ENCODE measurements at regions not wholly inside any gene's neighbourhood (a gene's known extent, or its start where the extent isn't known, plus 50 kb on each side); places are given as distances from the start of the nearest gene placed in this dataset.

GRCh38 chr20:4513720-4514119, 172.5 kb upstream of the PRNP start:
- DNase-seq (ENCODE audit: low read depth in 2 of 2): no peak

DNA sequence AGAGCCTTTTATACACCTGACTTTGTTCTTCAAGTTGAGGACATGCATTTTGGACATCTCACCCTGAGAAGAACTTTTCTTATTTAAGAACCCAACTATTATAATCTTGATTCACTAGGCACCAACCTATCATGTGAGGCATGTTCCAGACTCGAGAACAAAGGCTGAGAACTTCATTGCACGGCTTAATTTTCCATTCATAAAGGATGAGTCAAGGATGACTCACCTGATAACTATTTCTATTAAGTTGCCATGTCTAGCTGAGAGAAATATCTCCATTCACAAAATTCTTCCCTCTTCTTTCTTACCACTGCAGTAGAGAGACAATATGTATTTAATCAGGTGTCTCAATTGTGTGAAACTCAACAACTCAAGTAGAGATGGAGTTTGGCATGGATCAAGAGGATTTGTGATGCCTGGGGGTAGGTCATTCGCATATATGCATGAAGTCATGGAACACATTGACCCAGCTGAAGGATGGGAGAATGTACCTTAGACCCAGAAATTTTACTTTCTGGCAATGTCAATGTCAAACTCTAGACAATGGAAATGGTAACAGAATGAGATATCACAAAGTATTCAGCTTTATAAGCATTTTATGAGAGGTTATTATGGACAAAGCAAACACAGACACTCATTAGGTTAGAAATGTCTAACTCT, 173.2 kb upstream of the PRNP start:
- DNase-seq (ENCODE audit: low read depth in 2 of 2): no peak

- no peak for DNase-seq (ENCODE audit: low read depth in 2 of 2)
Measured at GRCh38 chr20:4511776-4512175, 174.5 kb upstream of the PRNP start.

GRCh38 chr20:4509825-4510522, 176.3 kb upstream of the PRNP start:
- no peak for DNase-seq (ENCODE audit: low read depth in 2 of 2)

DNA sequence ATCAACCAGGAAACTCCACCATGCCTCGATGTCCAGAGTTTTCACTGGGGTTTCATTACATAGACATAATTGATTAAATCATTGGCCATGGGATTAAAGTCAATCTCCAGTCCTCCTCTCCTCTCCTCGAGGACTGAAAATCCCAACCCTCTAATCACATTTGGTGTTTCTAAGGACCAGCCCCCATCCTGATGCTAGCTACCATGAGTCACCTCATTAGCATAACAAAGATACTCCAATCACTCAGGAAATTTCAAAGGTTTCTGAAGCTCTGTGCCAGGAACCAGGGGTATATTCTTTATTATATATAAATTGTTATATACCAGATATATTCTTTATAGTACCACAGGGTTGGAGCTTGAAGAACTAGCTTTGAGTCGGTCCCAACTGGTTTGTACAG, 177.5 kb upstream of the PRNP start:
- no peak for DNase-seq (ENCODE audit: low read depth in 2 of 2)

DNA sequence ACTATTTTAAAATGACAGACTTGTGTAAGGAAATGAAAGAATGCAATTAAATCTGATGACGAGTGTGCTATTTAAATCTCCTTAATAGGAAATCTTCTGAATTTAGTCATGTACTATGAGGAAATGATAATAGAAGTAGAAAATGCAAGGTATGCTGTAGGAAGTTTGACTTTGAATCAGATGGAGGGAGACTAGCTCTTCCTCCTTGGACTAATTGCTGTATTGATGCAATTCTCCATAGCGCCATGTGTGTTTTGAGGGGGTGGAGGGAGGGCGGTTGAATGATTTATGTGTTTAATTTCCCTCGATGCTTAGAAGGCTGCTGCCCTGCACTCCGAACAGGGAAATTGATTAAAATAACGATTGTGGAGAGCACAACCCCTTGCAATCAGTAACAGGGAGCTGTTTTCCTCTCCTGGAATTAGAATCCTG, 179.0 kb upstream of the PRNP start:
- no peak for DNase-seq (ENCODE audit: low read depth in 2 of 2)

DNA sequence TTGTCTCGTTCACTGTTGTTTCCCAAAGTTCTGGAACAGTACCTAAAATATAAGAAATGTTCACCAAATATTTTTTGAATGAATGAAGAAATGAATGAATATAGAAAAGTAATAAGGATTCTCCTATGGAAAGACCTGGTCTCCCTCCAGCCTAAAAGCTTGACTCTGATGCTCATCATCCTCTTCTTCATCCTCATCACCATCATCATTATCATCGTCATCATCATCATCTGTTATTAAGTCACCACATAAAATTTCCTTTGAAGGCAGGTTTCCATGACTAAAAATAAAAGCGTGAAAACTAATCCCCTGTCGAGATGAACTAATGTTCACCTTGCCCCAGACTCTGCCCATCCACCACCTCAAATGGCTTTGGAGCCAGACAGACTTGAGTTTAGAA, 181.4 kb upstream of the PRNP start:
- DNase-seq (ENCODE audit: low read depth in 2 of 2): no peak

GRCh38 chr20:4502756-4503155, 183.5 kb upstream of the PRNP start:
- no peak for DNase-seq (ENCODE audit: low read depth in 2 of 2)

GRCh38 chr20:4493386-4493785, 192.9 kb upstream of the PRNP start:
- DNase-seq (ENCODE audit: low read depth in 2 of 2): no peak

- no peak for DNase-seq (ENCODE audit: low read depth in 2 of 2)
Measured at GRCh38 chr20:4491643-4492042, 194.6 kb upstream of the PRNP start.

- DNase-seq (ENCODE audit: low read depth in 2 of 2): no peak
Measured at GRCh38 chr20:4490606-4491280, 195.5 kb upstream of the PRNP start.

DNA sequence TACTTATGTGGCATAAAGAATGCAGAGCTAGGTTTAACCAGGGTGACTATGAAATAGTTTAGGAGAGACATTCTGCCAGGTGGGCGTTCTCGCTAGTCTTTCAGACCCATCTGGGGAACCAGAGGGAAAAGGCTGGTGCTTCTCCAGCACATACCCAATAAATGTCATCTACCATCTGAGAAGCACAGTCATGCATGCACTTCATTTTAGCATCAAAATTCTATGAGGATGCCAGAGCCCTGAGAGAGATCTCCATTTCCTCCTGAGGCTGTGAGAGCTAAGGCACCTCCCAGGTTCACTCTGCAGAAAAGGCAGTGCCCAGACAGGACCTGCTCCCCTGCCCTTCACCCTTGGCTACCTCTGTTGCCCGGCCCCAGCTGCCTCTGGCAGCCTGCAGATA, 196.2 kb upstream of the PRNP start:
- DNase-seq (ENCODE audit: low read depth in 2 of 2): no peak

GRCh38 chr20:4488407-4489339, 197.6 kb upstream of the PRNP start:
- DNase-seq (ENCODE audit: low read depth in 2 of 2): no peak

GRCh38 chr20:4484379-4484997, 201.8 kb upstream of the PRNP start:
- no peak for DNase-seq (ENCODE audit: low read depth in 2 of 2)

DNA sequence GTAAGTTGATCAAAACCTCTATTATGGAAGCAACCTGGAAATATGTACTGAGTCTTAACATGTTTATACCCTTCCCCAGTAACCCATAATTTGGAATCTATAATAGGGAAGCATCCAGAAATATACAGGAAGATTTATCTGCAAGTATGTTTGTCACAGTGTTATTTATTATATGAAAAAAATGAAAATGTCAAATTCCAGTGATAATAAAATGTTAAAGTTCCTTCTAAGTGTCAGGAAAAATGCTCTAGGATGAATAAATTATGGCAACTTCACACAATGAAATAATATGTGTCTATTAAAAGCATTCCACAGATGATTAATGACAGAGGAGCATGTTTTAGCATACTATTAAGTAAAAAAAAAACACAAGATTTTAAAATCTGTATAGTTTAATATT, 202.3 kb upstream of the PRNP start:
- DNase-seq (ENCODE audit: low read depth in 2 of 2): no peak

GRCh38 chr20:4483486-4483885, 202.8 kb upstream of the PRNP start:
- DNase-seq (ENCODE audit: low read depth in 2 of 2): no peak

DNA sequence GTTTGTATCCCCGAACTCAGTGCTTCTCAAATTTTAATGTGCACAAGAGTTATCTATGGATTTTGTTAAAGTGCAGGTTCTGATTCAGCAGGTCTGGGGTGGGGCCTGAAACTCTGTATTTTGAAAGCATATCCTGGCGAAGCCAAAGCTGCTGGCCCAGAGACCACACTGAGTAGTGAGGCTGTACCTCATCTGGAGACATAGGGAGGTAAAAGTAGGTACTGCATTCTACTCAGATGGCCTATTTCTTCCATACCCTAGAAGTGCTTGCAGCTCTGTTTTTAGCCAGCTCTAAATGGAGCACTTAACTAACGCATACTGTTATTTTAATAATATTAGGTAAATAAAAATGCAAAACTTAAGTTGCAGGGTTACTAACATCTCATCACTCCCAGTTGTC, 206.2 kb upstream of the PRNP start:
- no peak for DNase-seq (ENCODE audit: low read depth in 2 of 2)

DNA sequence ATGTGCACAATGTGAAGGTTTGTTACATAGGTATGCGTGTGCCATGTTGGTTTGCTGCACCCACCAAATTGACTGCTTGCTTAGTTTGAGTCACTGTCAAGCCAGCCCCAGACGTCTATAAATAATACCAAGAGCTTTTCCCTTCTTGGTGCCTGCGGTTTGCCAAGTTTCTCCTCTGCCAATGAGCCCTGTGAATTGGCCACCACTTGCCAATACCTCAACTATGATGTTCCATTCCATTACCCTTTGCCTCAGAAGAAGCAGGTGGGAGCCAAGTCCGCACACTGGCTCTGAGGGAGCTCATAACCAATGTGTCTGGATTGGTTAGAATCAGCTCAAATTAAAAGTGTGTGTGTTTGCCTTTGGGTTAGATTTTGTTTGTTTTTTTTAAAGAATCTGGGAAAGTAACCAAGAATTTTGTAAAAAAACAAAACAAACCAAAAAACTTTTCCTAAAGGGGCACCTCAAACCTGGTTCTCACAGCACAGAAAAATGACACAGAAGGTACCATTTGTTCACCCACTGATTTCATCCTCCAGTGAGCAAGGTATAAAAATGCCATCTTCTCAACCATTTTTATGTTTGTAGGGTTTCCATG, 209.3 kb upstream of the PRNP start:
- DNase-seq (ENCODE audit: low read depth in 2 of 2): no peak

DNA sequence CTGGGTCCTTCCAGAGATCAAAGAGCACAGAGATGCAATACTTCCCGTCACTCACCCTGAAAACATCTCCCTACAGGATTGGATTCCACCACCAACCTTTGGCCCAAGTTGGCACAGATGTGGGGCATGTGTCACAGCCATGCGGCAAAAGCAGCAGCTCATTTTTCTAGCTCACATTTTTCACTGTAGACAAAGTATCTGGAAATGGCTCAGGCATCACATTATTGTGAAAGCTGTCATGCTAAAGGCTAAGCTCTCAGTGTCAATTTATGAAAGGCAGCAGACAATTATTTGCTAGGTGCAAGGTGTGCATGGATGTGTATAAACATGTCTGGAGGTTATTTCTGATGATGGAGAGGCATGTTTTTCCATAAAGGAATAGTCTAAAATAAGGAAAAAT, 213.3 kb upstream of the PRNP start:
- no peak for DNase-seq (ENCODE audit: low read depth in 2 of 2)

GRCh38 chr20:4471221-4471620, 215.0 kb upstream of the PRNP start:
- no peak for DNase-seq (ENCODE audit: low read depth in 2 of 2)

GRCh38 chr20:4470375-4470774, 215.9 kb upstream of the PRNP start:
- no peak for DNase-seq (ENCODE audit: low read depth in 2 of 2)

Measured in stimulated activated CD4-positive, alpha-beta T cell treated with anti-CD3 and anti-CD28 coated beads, Interleukin-4, amount 100 ng/mL, for 48 hours (primary cell).